Head of caudate nucleus (tissue), 42 donors: ENCODE measurements at regions not wholly inside any gene's neighbourhood (a gene's known extent, or its start where the extent isn't known, plus 50 kb on each side); places are given as distances from the start of the nearest gene placed in this dataset.

Experiments used
- DNase-seq, 42 donors: peaks; one replicate each; pipeline versions ENCODE4 v3.0.0 to v3.0.0-alpha.2; 2020 to 2021; ENCODE audit warnings: mixed read lengths in 7 of 42
- intact Hi-C: fragments of 100-400 bp; cut with DNase I; formaldehyde crosslinking; loops from one replicate; pipeline ENCODE4 v1.15.0; 2022

DNA sequence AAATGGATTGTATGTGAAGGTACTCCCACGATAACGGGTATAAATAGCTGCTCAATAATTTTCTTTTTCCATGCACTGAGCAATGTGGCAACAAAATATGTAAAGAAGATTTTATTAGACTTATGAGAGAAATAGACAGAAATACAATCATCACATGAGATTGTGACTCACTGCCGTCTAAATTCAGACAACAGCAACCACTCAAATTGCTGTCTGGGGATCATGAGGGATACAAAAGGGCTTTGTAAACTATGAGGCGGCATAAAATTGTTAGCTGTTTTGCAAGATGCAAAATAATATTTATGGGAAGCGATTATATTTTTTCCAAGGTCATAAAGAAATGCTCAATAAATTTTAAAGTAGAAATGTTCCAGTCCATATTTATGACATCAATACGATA is 259.1 kb upstream of the AGAP1 start:
- DNase-seq, result peak in 7 of 42 donors; percentile 12 to 58 (median 22)
- intact Hi-C loops, result no loop called here

GRCh38 chr2:235235977-235236767 is 257.7 kb upstream of the AGAP1 start:
- no peak for DNase-seq
- intact Hi-C loops, result no loop called here

DNA sequence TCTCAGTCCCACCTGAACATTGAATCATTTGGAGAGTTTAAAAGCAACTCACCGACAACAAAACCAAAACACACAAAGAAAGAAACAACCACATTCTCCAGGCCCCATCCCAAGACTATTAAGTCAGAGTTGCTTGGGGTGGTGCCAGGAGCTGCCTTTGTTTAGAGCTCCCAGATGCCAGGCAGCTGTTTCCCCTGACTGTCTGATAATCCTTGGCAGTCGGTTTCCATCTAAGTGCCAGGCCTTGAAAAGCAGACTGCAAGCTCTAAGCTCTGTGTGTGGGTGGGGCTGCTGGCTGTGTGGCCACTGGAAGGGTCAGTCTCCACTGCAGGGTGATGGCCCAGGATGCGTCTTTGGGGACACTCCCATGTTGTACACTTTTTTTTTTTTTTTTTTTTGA is 255.3 kb upstream of the AGAP1 start:
- DNase-seq, result peak in 41 of 42 donors; percentile 28 to 91 (median 68)
- intact Hi-C loops, result no loop called here

GRCh38 chr2:235240574-235240973 is 253.3 kb upstream of the AGAP1 start:
- DNase-seq, result no peak

DNA sequence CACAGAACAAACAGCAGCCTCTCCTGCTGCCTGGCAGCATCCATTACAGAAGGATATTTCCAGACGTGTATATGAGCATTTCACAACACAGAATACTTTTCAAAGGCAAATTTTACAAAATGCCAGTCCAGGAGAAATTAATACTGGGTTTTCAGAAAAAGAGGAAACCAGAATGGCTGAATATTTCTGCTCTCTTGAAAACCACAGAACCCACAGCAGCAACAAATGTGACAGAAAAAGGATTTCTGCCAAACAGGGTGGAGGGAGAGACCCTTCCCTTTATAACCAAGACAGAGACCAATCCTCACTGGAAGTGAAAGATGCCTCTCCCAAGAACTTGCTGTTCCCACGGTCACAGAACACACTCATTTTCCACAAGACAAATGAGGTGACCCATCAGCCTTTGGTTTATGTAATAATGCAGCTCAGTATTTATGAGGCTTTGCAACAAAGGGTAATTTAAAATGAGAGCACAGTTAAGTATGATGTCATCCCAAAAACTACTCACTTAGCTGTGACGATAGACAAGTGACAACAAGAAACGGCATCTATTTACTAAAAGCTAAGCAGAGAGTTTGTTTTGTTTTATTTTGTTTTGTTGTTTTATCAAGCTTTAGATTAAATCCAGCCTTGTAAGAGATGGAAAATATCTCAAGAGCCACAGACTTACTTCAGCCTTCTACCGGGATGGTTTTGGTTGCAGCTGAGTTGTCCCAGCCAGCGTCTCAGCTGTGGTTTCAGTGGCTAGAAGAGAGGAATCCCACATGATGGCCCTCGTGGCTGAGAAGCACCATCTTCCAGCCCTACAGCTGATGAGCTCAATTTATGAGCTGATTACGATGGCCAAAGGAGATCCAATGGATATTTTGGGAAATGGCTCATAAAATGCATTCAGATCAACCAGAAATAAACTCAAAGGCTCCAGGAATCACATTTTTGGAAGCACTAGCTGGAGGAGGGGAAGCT is 249.3 kb upstream of the AGAP1 start:
- peak in 2 of 42 donors; percentile 17 to 49 for DNase-seq
- intact Hi-C loops, result no loop called here

More at GRCh38 chr2:235240574-235240973, 253.3 kb upstream of the AGAP1 start:
- intact Hi-C loops, result no loop called here

DNA sequence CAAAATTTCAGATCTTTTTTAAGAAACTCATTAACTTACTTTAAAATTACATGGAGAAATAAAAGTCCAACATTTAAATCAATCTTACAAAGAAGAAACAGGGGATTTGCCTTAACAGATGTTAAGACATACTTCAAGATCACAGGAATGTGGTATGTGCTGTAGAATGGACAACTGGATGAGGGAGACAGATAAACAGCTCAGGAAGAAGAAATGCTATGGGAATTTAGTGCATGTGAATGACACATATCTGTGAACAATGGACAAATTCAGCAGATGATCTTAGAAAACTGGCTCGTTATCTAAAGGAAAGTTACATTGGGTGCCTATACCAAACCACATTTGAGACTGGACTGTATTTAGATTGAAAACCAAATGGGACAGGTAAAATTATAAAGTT is 246.8 kb upstream of the AGAP1 start:
- intact Hi-C loops, result no loop called here
- DNase-seq, result no peak

GRCh38 chr2:235255693-235256092 is 238.2 kb upstream of the AGAP1 start:
- intact Hi-C loops, result no loop called here
- no peak for DNase-seq

GRCh38 chr2:235257590-235257989 is 236.3 kb upstream of the AGAP1 start:
- intact Hi-C loops, result no loop called here
- no peak for DNase-seq

DNA sequence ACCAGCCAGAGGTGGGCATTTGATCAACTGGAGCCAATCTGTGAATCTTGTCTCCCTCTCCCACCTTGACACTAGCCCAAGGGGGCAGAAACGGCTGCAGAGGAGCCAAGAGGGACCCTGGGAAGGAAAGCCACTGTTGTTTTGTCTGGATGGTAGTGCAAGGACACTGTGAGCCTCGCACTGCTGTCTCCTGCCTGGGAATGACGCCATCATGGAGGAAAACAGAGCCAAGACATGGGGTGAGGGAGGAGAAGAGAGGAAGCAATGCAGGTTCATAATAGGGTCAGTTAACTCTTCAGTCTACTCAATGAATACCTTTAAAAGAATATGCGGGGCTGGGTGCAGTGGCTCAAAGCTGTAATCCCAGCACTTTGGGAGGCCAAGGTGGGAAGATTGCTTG is 231.1 kb upstream of the AGAP1 start:
- intact Hi-C loops, result no loop called here

GRCh38 chr2:235263205-235264120 is 230.4 kb upstream of the AGAP1 start:
- intact Hi-C loops, result no loop called here

More for the DNA sequence above, 231.1 kb upstream of the AGAP1 start:
- DNase-seq, result no peak

GRCh38 chr2:235264121-235264493 is 229.7 kb upstream of the AGAP1 start:
- no peak for DNase-seq
- intact Hi-C loops, result no loop called here

More at GRCh38 chr2:235263205-235264120, 230.4 kb upstream of the AGAP1 start:
- DNase-seq, result peak; percentile 70 to 97 (median 87)

DNA sequence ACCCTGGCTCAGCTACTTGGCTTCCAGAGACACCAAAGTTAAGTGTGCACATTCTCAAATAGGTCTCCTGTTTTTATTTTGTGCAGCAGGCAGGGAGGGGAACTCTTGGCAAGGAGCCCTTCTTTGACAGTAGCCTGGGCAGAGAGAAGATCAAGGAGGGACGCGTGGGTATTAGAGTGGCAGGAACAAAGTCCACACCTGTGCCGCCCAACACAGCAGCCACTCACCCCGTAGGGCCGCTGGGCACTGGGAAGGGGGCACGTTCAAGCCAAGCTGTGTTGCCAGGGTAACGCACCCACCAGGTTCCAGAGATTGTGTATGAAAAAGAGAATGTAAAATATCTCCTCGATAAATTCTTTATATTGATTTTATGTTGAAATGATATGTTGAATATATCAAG is 229.3 kb upstream of the AGAP1 start:
- intact Hi-C loops, result no loop called here
- no peak for DNase-seq

- DNase-seq, result no peak
- intact Hi-C loops, result no loop called here
Observed at GRCh38 chr2:235265348-235265965, 228.4 kb upstream of the AGAP1 start.

DNA sequence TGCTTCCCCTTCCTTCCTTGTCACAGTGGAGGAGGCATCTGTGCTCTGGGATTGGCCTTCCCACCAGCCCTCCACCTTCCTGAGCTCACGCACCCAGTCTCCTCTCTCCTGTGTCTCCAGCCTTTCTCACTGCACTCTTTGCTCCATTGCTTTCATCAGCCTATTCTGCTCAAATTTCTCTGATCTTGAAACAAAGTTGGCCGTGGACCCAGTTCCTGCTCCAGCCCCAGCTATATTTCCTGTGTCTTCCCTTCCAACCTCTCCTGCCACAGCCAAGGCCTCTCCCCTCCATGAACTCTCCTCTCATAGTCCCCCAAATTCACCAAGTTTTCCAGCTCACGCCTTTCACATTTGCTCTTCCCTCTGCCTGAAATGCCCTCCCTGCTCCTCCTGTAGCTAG is 226.6 kb upstream of the AGAP1 start:
- intact Hi-C loops, result no loop called here
- DNase-seq, result no peak

DNA sequence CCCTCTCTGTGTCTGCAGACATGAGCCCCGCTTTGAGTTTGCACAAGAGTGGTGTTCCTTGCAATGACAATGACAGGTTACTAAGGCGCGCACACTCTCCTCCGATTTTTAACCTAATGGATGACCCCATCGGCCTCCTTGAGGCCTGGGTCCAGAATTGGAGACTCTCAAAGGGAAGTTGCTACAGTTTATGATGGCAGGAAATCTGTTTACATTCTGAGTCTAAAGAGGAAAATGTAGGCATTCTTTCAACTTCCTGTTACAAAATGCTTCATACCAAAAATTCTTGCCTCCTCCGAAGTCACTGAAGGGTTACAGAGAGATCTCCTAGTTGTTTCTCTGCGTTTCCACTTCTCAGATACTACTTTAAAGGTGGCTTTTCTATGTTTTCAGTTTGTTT is 225.3 kb upstream of the AGAP1 start:
- intact Hi-C loops, result no loop called here
- DNase-seq, result no peak

DNA sequence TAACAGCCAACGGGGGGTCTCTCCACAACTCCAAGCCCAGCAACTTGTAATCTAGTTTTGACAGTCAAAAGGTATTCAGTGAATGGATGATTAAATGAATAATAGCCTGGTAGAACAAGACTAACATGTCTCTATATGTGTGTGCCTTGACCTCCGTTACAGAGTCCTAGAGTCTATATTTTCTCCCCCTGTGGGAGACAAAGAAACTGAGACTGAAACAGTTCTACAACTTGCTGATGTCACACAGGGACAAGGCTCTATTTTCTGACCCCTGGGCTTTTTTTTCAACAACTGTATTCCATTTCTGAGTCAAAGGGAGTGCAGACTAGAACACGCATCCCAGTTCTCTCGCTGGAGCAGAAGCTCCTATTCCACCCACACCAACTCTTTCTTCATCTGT is 223.6 kb upstream of the AGAP1 start:
- intact Hi-C loops, result no loop called here
- DNase-seq, result no peak

DNA sequence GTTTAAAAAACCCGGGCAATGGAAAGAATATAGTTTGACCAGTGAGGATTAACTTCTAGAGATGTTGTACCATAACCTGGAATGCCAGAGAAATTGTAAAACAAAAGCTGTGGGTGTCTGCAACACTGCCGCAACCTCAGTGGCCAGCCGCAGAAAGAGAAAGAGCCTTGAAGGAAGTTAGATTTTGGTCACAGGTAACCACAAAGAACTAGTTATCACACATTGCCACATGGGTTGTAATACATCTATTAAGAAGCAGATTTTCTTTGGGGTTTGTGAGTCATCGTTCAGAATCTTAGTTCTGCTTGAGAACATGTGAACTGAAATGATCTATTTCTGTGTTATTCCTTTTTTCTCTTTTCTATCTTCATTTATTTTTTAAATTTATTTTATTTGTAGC is 222.9 kb upstream of the AGAP1 start:
- intact Hi-C loops, result no loop called here
- DNase-seq, result no peak

- intact Hi-C loops, result no loop called here
- DNase-seq, result no peak
Observed at GRCh38 chr2:235271936-235272335, 221.9 kb upstream of the AGAP1 start.

DNA sequence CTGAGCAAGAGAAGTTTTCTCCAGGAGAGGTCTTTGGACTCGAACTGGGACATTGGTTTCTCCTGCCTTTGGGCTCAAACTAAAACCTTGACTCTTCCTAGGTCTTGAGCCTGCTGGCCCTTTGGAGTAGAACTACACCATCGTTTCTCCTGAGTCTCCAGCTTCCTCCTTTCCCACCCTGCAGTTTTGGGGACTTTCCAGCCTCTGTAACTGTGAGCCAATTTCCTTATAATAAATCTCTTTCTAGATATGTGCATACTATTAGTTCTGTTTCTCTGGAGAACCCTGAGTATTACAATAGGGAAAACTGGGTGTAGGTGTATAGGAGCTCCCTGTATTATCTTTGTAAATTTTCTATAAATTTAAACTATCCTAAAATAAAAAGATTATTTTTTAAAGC is 219.8 kb upstream of the AGAP1 start:
- intact Hi-C loops, result no loop called here
- no peak for DNase-seq
